SK-N-SH (cell line): ENCODE measurements at regions not wholly inside any gene's neighbourhood (a gene's known extent, or its start where the extent isn't known, plus 50 kb on each side); places are given as distances from the start of the nearest gene placed in this dataset.

Experiments
- CTCF ChIA-PET: fragments of 300-600, 350-600 bp; formaldehyde crosslinking; extraction: SDS; loops from one replicate; lab custom pipeline; 2021; lab: Yijun Ruan, JAX
- POLR2A ChIA-PET: fragments of 350-600 bp; sonication (Branson Sonifier 250); formaldehyde crosslinking; extraction: SDS; loops from one replicate; lab custom pipeline; 2020; ENCODE audit warnings: antibody characterized with exemption, inconsistent platforms; lab: Yijun Ruan, JAX
- DNase-seq: peaks from one replicate; pipeline ENCODE4 v3.0.0; 2012
- H2AFZ ChIP-seq: fragments of 200-600 bp; sonication (generic); 2 replicates; pipeline ENCODE4 v1.8.1; 2016; ENCODE audit warnings: antibody characterized with exemption, mild to moderate bottlenecking, low read depth
- H3F3A ChIP-seq: fragments of 200-600 bp; sonication (generic); replicated peaks from 2 replicates; pipeline ENCODE3; 2016; ENCODE audit warnings: antibody characterized with exemption, mild to moderate bottlenecking; ENCODE audit not compliant: insufficient read depth
- H3K27ac ChIP-seq, 2 experiments: fragments of 200-500 bp in 1 of 2; fragments of 200-600 bp in 1 of 2; sonication (Bioruptor generic) in 1 of 2; sonication (generic), shearing (Covaris generic) in 1 of 2; 2 replicates each; pipeline versions ENCODE4 v1.5.1 to v1.6.1; 2014 to 2016; ENCODE audit warnings: low read depth in 2 of 2, inconsistent platforms in 1 of 2, low read length in 1 of 2, mild to moderate bottlenecking in 1 of 2, mixed read lengths in 1 of 2
- H3K27me3 ChIP-seq: fragments of 200-600 bp; sonication (generic), shearing (Covaris generic); 2 replicates; pipeline ENCODE4 v1.6.1; 2016; ENCODE audit warnings: mixed run types; ENCODE audit not compliant: insufficient read depth
- H3K36me3 ChIP-seq, 2 experiments: fragments of 200-500 bp in 1 of 2; fragments of 200-600 bp in 1 of 2; sonication (Bioruptor generic) in 1 of 2; sonication (generic) in 1 of 2; replicated peaks in 1 of 2; 2 replicates each; pipeline versions ENCODE3 to v1.5.1; 2014 to 2016; ENCODE audit warnings: low read length in 1 of 2, mild to moderate bottlenecking in 1 of 2; ENCODE audit not compliant: insufficient read depth in 2 of 2, control insufficient read depth in 1 of 2
- H3K4me1 ChIP-seq, 2 experiments: fragments of 200-500 bp in 1 of 2; fragments of 200-600 bp in 1 of 2; sonication (Bioruptor generic) in 1 of 2; sonication (generic), shearing (Covaris generic) in 1 of 2; 2 replicates each; pipeline versions ENCODE4 v1.5.1 to v1.6.1; 2014 to 2016; ENCODE audit warnings: low read depth in 1 of 2, low read length in 1 of 2, mixed run types in 1 of 2; ENCODE audit not compliant: insufficient read depth in 2 of 2, control insufficient read depth in 1 of 2
- H3K4me2 ChIP-seq: fragments of 200-600 bp; sonication (generic), shearing (Covaris generic); 2 replicates; pipeline ENCODE4 v1.6.1; 2017; ENCODE audit warnings: mixed run types
- H3K4me3 ChIP-seq, 2 experiments: fragments of 200-500 bp in 1 of 2; fragments of 200-600 bp in 1 of 2; sonication (Bioruptor generic) in 1 of 2; sonication (generic), shearing (Covaris generic) in 1 of 2; 2 replicates each; pipeline versions ENCODE4 v1.5.1 to v1.8.1; 2014 to 2016; ENCODE audit warnings: low read depth in 2 of 2, inconsistent platforms in 1 of 2, low read length in 1 of 2, mild to moderate bottlenecking in 1 of 2, mixed read lengths in 1 of 2, moderate library complexity in 1 of 2
- H3K79me2 ChIP-seq: fragments of 200-600 bp; sonication (generic); 2 replicates; pipeline ENCODE4 v1.8.1; 2017; ENCODE audit warnings: mild to moderate bottlenecking; ENCODE audit not compliant: insufficient read depth
- H3K9ac ChIP-seq: fragments of 200-600 bp; sonication (generic); 2 replicates; pipeline ENCODE4 v1.6.1; 2017; ENCODE audit warnings: mixed run types
- H3K9me2 ChIP-seq: fragments of 200-600 bp; sonication (generic); 2 replicates; pipeline ENCODE4 v1.6.1; 2017; ENCODE audit warnings: mixed run types
- H3K9me3 ChIP-seq: fragments of 200-600 bp; sonication (generic); 2 replicates; pipeline ENCODE4 v1.6.1; 2017; ENCODE audit warnings: mixed run types, mild to moderate bottlenecking, moderate library complexity
- H4K20me1 ChIP-seq: fragments of 200-600 bp; sonication (generic); 2 replicates; pipeline ENCODE4 v1.6.1; 2017; ENCODE audit warnings: mild to moderate bottlenecking, mixed run types; ENCODE audit not compliant: insufficient read depth
- CHD2 ChIP-seq: fragments of 150-350 bp; IDR thresholded peaks from 2 replicates; pipeline ENCODE4 v1.6.1; 2018; ENCODE audit warnings: low read length; ENCODE audit not compliant: partially characterized antibody
- CTCF ChIP-seq: fragments of 200-600 bp; sonication (generic); IDR thresholded peaks from 2 replicates; pipeline ENCODE4 v1.6.1; 2017; ENCODE audit warnings: antibody characterized with exemption, mild to moderate bottlenecking, moderate library complexity
- ELF1 ChIP-seq: IDR thresholded peaks from 2 replicates; pipeline ENCODE4 v1.4.0; 2012
- FOXJ3 ChIP-seq: sonication (generic); formaldehyde crosslinking; IDR thresholded peaks from 2 replicates; pipeline ENCODE4 v1.5.1; 2020; ENCODE audit warnings: mild to moderate bottlenecking, missing genetic modification reagents
- FOXM1 ChIP-seq: IDR thresholded peaks from 2 replicates; pipeline ENCODE4 v1.4.0; 2012; ENCODE audit warnings: low read depth, mild to moderate bottlenecking
- GABPA ChIP-seq: IDR thresholded peaks from 2 replicates; pipeline ENCODE4 v1.4.0; 2012; ENCODE audit warnings: low read depth, mild to moderate bottlenecking
- MAX ChIP-seq: IDR thresholded peaks from 2 replicates; pipeline ENCODE4 v1.4.0; 2012; ENCODE audit warnings: low read depth
- MXI1 ChIP-seq: IDR thresholded peaks from 2 replicates; pipeline ENCODE4 v1.6.1; 2012; ENCODE audit warnings: mild to moderate bottlenecking, low read depth, low read length, improper control_type of control experiment
- NFIC ChIP-seq: IDR thresholded peaks from 2 replicates; pipeline ENCODE4 v1.4.0; 2012; ENCODE audit warnings: borderline replicate concordance
- NRF1 ChIP-seq: IDR thresholded peaks from 2 replicates; pipeline ENCODE4 v1.6.1; 2012; ENCODE audit warnings: low read depth, mild to moderate bottlenecking, low read length
- PBX3 ChIP-seq: IDR thresholded peaks from 2 replicates; pipeline ENCODE4; 2012
- POLR2AphosphoS5 ChIP-seq: IDR thresholded peaks from 2 replicates; pipeline ENCODE4 v1.6.1; 2012; ENCODE audit warnings: low read depth, low read length
- RFX5 ChIP-seq: IDR thresholded peaks from 2 replicates; pipeline ENCODE4 v1.6.1; 2012; ENCODE audit warnings: mild to moderate bottlenecking, improper control_type of control experiment, low read length
- RXRA ChIP-seq: IDR thresholded peaks from 2 replicates; pipeline ENCODE4 v1.4.0; 2012; ENCODE audit warnings: low read depth, mild to moderate bottlenecking, borderline replicate concordance
- SMC3 ChIP-seq: IDR thresholded peaks from 2 replicates; pipeline ENCODE4 v1.6.1; 2012; ENCODE audit warnings: low read depth, low read length, improper control_type of control experiment
- TAF1 ChIP-seq: IDR thresholded peaks from 2 replicates; pipeline ENCODE4 v1.6.1; 2012; ENCODE audit warnings: low read depth, mild to moderate bottlenecking, low read length, moderate library complexity, borderline replicate concordance
- TCF12 ChIP-seq: IDR thresholded peaks from 2 replicates; pipeline ENCODE4 v1.4.0; 2012
- TEAD4 ChIP-seq: IDR thresholded peaks from 2 replicates; pipeline ENCODE4 v1.4.0; 2012; ENCODE audit warnings: mild to moderate bottlenecking, borderline replicate concordance; ENCODE audit not compliant: insufficient read depth
- USF1 ChIP-seq: IDR thresholded peaks from 2 replicates; pipeline ENCODE4 v1.4.0; 2012; ENCODE audit warnings: low read depth, borderline replicate concordance
- USF2 ChIP-seq: fragments of 150-350 bp; IDR thresholded peaks from 2 replicates; pipeline ENCODE4 v1.6.1; 2017; ENCODE audit warnings: antibody characterized with exemption, low read length, low read depth, borderline replicate concordance
- ZBTB33 ChIP-seq: IDR thresholded peaks from 2 replicates; pipeline ENCODE4 v1.4.0; 2012; ENCODE audit warnings: low read depth, borderline replicate concordance
- WGBS: methylation state at CpG from one replicate; pipeline ENCODE4 v1.1.6; 2017; ENCODE audit warnings: low lambda C conversion rate; 5-methylcytosine and 5-hydroxymethylcytosine counted together

GRCh38 chr1:147851149-147851548 lies 51.4 kb upstream of the GJA8 start:
- ChIA-PET POLR2A (no interaction called here), CTCF (interaction anchor here (1.8 kb wide), 1 partner anchor 42 kb away, joined by 5 read pairs; no protein-coding TSS in a partner anchor)
- no peaks in the 10 kb centered on the region for H4K20me1 ChIP-seq
- DNase-seq, result no peak
- H3K4me2 ChIP-seq, result no peak overlapping the region
- no peaks in the 10 kb centered on the region for H3K4me1 ChIP-seq
- WGBS, result 6% methylated on average over 2 of the region's 2 CpGs
- no peaks in the 10 kb centered on the region for H3K36me3 ChIP-seq
- no peak overlapping the region for H3K4me3 ChIP-seq
- no peaks in the 10 kb centered on the region for H3K9me2 ChIP-seq
- H3K27ac ChIP-seq, result no peak overlapping the region
- no peaks in the 10 kb centered on the region for H3F3A ChIP-seq
- no peak overlapping the region for H3K9ac ChIP-seq
- no peaks in the 10 kb centered on the region; the same call in 1 of the 2 replicates for H3K27me3 ChIP-seq
- H2AFZ ChIP-seq, result no peak overlapping the region
- TF ChIP-seq MXI1 (no peak), CHD2 (no peak), TEAD4 (no peak), ZBTB33 (no peak), SMC3 (no peak), USF2 (no peak), RFX5 (no peak), FOXJ3 (CRISPR knock-in tag) (no peak), TCF12 (no peak), USF1 (no peak), POLR2AphosphoS5 (no peak)
- H3K9me3 ChIP-seq, result no peaks in the 10 kb centered on the region
- no peaks in the 10 kb centered on the region for H3K79me2 ChIP-seq

- Histone ChIP-seq H3K4me1 (no peaks in the 10 kb centered on the region), H4K20me1 (no peaks in the 10 kb centered on the region), H3K36me3 (no peaks in the 10 kb centered on the region), H3K4me2 (no peak overlapping the region), H2AFZ (no peak overlapping the region), H3K9me2 (no peaks in the 10 kb centered on the region), H3K27me3 (no peaks in the 10 kb centered on the region; the same call in 1 of the 2 replicates), H3K9me3 (no peaks in the 10 kb centered on the region), H3K4me3 (no peak overlapping the region), H3K9ac (no peak overlapping the region), H3K27ac (no peak overlapping the region), H3F3A (no peaks in the 10 kb centered on the region), H3K79me2 (no peaks in the 10 kb centered on the region)
- ChIA-PET CTCF (interaction anchor here (0.6 kb wide), 1 partner anchor 9 kb away, joined by 3 read pairs; no protein-coding TSS in a partner anchor), POLR2A (no interaction called here)
- WGBS, result 4% methylated on average over 1 of the region's 1 CpG
- DNase-seq, result no peak
- TF ChIP-seq TEAD4, result no peak
- TF ChIP-seq USF1, result no peak
- no peak for TF ChIP-seq GABPA
- no peak for TF ChIP-seq TAF1
- no peak for TF ChIP-seq TCF12
- TF ChIP-seq RXRA, result no peak
- no peak for TF ChIP-seq CHD2
- TF ChIP-seq NFIC, result no peak
- TF ChIP-seq MAX, result no peak
- no peak for TF ChIP-seq NRF1
- no peak for TF ChIP-seq POLR2AphosphoS5
- TF ChIP-seq ELF1, result no peak
- no peak for TF ChIP-seq FOXM1
- no peak for TF ChIP-seq CTCF
- TF ChIP-seq PBX3, result no peak
Measured at GRCh38 chr1:147852706-147853225, 49.8 kb upstream of the GJA8 start.
